ENCODE measurements at regions not wholly inside any gene's neighbourhood (a gene's known extent, or its start where the extent isn't known, plus 50 kb on each side); places are given as distances from the start of the nearest gene placed in this dataset.

DNA sequence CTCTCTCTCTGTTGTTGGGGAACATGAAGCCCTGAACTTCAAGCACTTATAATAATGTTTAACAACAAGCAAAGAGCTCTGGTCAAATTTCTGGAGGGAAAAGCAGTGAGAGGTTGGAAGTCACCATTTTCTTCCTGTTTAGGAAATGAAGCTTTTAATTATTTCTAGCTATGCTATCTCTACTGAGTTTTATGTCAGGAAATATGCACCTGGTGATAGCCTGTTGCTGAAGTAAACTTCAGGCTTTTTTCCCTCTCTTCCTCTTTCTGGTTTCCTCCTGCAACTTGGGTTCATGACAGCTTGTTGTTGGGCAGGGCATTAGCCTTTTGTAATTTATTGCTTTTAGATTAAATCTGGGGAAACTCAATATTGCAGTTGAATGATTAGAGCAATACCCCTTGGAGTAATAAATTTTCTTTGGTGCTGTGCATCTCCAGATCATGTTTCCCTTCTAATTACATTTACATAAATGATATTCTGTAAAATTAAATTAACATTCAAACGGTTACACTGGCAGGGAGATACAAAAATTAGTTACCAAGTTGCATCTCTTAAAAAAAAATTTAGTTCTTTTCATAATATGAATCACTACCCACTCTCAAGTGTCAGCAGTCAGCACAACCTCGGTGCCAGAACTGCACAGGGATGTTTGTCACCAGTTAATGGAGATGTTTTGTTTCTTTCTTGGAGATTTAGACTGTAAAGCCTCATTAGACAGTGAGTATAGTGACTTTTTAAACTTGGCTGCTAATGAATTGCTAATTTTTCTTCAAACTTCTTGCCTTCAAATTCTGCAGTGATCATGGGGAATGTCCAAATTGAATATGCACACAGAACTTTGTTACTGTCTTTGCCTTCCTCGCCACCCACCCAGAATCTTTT lies 466.6 kb upstream of the ETAA1 start:
- no peak overlapping the region for H2AFZ ChIP-seq (ENCODE audit: low read depth, low read length)
- no peaks in the 10 kb centered on the region for H3K9me3 ChIP-seq (replicated peaks; ENCODE audit: control insufficient read depth, insufficient read depth, low read length)
- no peak overlapping the region for H3K4me3 ChIP-seq (replicated peaks in 1 of 3; ENCODE audit: insufficient read depth in 1 of 3, low read depth in 1 of 3, low read length in 3 of 3)
- dilution Hi-C loops (cut with MboI; ENCODE audit: extremely low pct_ligation_motif_present, low sequenced_read_pairs): no loop called here
- no peaks in the 10 kb centered on the region for H3K79me2 ChIP-seq (ENCODE audit: control insufficient read depth, insufficient read depth, low read length)
- POLR2A ChIA-PET: no interaction called here
- no peak overlapping the region for H3K4me2 ChIP-seq (ENCODE audit: insufficient read depth, low read length)
- intact Hi-C loops (cut with micrococcal nuclease): no loop called here
- H3K9ac ChIP-seq (replicated peaks; ENCODE audit: extremely low read depth, insufficient read depth, low read length): no peak overlapping the region
- TF ChIP-seq EZH2 (IDR thresholded peaks at IDR 0.05; ENCODE audit: borderline replicate concordance, low read depth, low read length, severe bottlenecking) (no peak), MAX (IDR thresholded peaks at IDR 0.05; ENCODE audit: insufficient read depth, insufficient read length) (no peak), GATA2 (IDR thresholded peaks at IDR 0.05; ENCODE audit: insufficient read depth, insufficient read length, low read depth, low read length) (no peak), FOS (IDR thresholded peaks at IDR 0.05; ENCODE audit: borderline replicate concordance, insufficient read depth, low read length) (no peak)
- TF ChIP-seq, protein P1, sequence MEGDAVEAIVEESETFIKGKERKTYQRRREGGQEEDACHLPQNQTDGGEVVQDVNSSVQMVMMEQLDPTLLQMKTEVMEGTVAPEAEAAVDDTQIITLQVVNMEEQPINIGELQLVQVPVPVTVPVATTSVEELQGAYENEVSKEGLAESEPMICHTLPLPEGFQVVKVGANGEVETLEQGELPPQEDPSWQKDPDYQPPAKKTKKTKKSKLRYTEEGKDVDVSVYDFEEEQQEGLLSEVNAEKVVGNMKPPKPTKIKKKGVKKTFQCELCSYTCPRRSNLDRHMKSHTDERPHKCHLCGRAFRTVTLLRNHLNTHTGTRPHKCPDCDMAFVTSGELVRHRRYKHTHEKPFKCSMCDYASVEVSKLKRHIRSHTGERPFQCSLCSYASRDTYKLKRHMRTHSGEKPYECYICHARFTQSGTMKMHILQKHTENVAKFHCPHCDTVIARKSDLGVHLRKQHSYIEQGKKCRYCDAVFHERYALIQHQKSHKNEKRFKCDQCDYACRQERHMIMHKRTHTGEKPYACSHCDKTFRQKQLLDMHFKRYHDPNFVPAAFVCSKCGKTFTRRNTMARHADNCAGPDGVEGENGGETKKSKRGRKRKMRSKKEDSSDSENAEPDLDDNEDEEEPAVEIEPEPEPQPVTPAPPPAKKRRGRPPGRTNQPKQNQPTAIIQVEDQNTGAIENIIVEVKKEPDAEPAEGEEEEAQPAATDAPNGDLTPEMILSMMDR (IDR thresholded peaks at IDR 0.05; ENCODE audit: extremely low read depth in 1 of 2, insufficient read depth in 1 of 2, low read depth in 1 of 2, low read length in 2 of 2): no peak
- no peaks in the 10 kb centered on the region for H3K36me3 ChIP-seq (ENCODE audit: control insufficient read depth in 2 of 2, extremely low read depth in 1 of 2, insufficient read depth in 2 of 2, low read length in 2 of 2)
- FAIRE-seq (no peak), DNase-seq (ENCODE audit: low read depth, low spot score) (no peak)
- no peaks in the 10 kb centered on the region for H4K20me1 ChIP-seq (replicated peaks; ENCODE audit: control insufficient read depth, extremely low read depth, insufficient read depth, low read length)
- H3K4me1 ChIP-seq (ENCODE audit: control insufficient read depth, extremely low read depth, insufficient read depth, low read length): no peaks in the 10 kb centered on the region
- H3K27me3 ChIP-seq (ENCODE audit: control insufficient read depth in 2 of 2, insufficient read depth in 2 of 2, low read length in 2 of 2): peaks cover 0 to 1% of the 10 kb centered on the region in 2 experiments
- CTCF ChIA-PET: no interaction called here
- no TSS peak for BruUV-seq (replicated peaks)
- no peak overlapping the region for H3K27ac ChIP-seq (ENCODE audit: insufficient read depth, low read depth, low read length)
- no peaks in the 10 kb centered on the region for H3K9me1 ChIP-seq (replicated peaks; ENCODE audit: control insufficient read depth, extremely low read depth, insufficient read depth, low read length)

All from endothelial cell of umbilical vein (primary cell).